GM23248 (cell line): ENCODE measurements at regions not wholly inside any gene's neighbourhood (a gene's known extent, or its start where the extent isn't known, plus 50 kb on each side); places are given as distances from the start of the nearest gene placed in this dataset.

ENCODE experiments used
- EZH2 ChIP-seq: fragments of 200-600 bp; sonication (generic); IDR thresholded peaks from 2 replicates; pipeline ENCODE4 v1.6.1; 2018; ENCODE audit warnings: antibody characterized with exemption, mild to moderate bottlenecking; ENCODE audit not compliant: insufficient read depth, poor library complexity, severe bottlenecking
- EZH2phosphoT487 ChIP-seq: fragments of 200-600 bp; sonication (generic); IDR thresholded peaks from 2 replicates; pipeline ENCODE4 v1.6.1; 2018; ENCODE audit warnings: antibody characterized with exemption, moderate library complexity, mild to moderate bottlenecking, low read depth; ENCODE audit not compliant: insufficient read depth

DNA sequence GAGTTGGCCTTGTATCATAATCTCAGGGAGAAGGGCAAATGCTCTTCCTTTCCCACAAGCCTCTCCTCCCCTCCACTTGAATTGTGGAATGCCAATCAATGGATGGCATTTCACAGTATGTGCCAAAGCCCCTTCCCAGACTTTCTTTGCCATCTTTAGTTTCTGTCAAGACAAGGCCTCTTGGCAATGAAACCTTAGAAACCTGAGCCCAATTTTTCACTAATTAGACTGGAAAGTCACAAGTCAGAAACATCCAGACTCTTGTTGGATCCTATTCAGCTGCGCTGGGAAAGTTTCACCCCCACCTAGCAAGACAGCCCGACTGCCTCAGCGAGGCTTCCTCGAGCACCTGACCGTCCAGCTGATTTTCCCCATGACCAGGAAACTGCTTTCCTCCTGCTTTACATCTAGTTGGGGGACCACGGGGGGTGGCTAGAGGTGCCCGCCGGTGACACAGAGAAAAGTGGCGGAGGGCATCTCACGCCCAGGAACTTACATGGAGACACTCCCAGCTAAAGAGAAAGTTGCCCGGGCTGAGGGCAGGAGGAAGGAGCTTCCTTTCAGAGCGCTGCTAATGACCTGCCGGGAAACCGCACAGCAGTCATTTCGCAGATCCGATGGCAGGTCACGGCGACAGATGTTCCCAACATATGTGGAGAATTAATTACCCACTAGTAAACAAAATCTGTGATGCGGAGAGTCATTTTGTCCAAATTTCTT, 302.6 kb upstream of the RRP15 start:
- TF ChIP-seq EZH2 (no peak), EZH2phosphoT487 (no peak)
